HG02610 (cell line): ENCODE measurements at regions not wholly inside any gene's neighbourhood (a gene's known extent, or its start where the extent isn't known, plus 50 kb on each side); places are given as distances from the start of the nearest gene placed in this dataset.
"Not testable (repeated sequence)": the region's sequence is repeated elsewhere in the genome, so short reads cannot be mapped to it uniquely, and the experiment has no call there.

Experiments used
- ATAC-seq: cut with Tn5 transposase; IDR thresholded peaks from one replicate; pipeline ENCODE4 v1.9.1; 2021; ENCODE audit warnings: mild to moderate bottlenecking, moderate library complexity; ENCODE audit not compliant: unreplicated experiment

DNA sequence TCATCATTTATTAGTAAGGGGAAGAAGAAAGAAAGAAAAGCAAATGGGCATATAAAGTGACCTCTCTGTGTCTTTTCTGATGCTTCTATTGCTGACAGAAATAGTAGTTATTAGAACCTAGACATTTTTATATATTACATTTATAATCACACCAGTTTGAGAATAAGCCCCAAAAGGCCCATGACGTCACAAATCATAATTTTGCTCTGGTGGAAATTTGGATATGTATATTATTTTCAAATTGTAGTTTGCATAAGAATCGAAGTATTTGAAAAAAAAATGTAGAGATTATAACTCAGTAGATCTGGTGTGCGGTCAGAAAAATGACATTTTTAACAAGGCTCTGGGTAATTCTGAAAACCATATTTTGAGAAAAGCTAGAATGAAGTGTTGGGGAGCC lies 101.2 kb upstream of the STEAP1 start:
- ATAC-seq: no peak

GRCh38 chr7:90061077-90061476 lies 93.2 kb upstream of the STEAP1 start:
- no peak for ATAC-seq

DNA sequence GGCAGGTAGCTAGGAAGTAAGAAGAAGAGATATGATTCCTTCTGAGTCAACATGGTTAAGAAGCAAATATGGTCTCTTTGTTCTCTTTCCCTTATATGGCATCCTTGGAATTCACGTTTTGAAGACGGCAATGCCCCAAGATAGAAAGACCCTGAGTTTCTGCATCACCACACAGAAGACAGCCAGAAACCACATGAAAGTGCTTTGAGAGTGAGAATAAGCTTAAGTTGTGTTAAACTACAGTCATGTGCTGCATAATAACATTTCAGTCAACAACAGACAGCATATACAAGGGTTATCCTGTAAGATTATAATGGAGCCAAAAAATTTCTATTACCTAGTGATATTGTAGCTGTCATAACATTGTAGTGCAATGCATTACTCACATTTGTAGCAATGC lies 89.9 kb upstream of the STEAP1 start:
- no peak for ATAC-seq

DNA sequence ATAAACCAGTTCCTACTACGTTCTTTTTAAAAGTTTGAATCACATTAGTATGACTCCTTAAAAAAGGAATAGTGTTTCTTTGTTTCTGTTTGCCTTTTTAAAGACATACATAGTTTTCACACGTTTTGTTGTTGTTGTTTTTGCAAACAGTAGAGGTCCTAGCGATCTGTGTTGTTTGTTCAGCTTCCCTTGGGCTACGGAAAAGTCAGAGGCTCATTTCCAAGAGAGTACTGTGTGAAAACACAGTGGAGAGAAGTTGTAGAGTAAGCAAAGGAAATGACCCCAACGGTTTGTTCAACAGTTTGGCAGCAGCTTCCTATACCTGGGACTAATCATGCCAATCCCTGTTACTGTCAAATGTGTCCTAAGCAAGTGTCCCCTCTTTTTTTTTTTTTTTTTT lies 87.1 kb upstream of the STEAP1 start:
- no peak for ATAC-seq

GRCh38 chr7:90070238-90070637 lies 84.0 kb upstream of the STEAP1 start:
- ATAC-seq: not testable (repeated sequence)

- ATAC-seq: no peak
Measured at GRCh38 chr7:90078921-90079320, 75.3 kb upstream of the STEAP1 start.

DNA sequence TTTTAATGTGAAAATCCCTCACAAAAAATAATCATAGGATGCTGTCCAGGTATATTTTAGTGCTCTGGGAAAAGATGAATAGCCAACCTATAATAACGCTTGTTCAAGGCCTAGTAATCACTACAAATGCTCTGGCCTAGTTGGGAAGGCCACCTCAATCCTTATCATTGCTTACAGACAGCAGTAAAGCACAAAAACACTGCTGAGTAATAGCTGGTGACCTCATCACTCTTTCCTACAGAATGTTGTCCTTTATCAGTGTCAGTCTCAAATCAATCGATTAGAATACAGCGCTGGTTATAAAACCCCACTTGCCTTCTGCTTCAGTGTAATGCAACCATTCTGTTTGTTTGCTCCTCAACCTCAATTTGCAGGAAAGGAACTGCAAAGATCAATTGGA lies 72.6 kb upstream of the STEAP1 start:
- ATAC-seq: no peak

GRCh38 chr7:90092506-90092905 lies 61.8 kb upstream of the STEAP1 start:
- ATAC-seq: no peak

DNA sequence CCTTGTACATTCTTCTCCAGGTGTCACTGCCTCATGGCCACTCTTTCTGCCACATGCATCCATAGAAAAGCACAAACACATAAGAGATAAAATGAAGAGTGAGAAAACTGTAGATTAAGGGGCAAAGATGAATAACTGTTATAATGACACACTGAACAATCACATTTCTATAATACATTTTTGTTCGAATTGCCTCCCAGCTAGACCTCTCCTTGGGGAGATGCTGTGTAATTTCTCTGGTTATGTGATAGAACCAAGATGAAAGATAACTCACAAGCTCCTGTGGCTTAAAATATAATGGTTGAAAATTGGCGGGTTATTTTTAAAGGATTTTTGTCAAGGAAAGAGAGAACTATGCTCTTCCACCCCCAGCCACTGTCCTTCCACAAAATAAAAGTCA lies 60.2 kb upstream of the STEAP1 start:
- no peak for ATAC-seq
